GM20431 (cell line): ENCODE measurements at regions not wholly inside any gene's neighbourhood (a gene's known extent, or its start where the extent isn't known, plus 50 kb on each side); places are given as distances from the start of the nearest gene placed in this dataset.

ENCODE experiments used
- in situ Hi-C: fragments of 300-500 bp; cut with MseI, MboI; formaldehyde crosslinking; loops from one replicate; pipeline ENCODE4 v1.15.0; 2020; ENCODE audit warnings: low sequenced_read_pairs; ENCODE audit not compliant: unreplicated experiment

GRCh38 chr3:104530934-104531333 lies 835.8 kb upstream of the ALCAM start:
- in situ Hi-C loops: no loop called here

GRCh38 chr3:104536715-104537114 lies 830.0 kb upstream of the ALCAM start:
- in situ Hi-C loops: no loop called here

GRCh38 chr3:104537323-104537722 lies 829.4 kb upstream of the ALCAM start:
- in situ Hi-C loops: no loop called here

GRCh38 chr3:104546301-104546700 lies 820.4 kb upstream of the ALCAM start:
- in situ Hi-C loops: no loop called here

GRCh38 chr3:104547031-104547430 lies 819.7 kb upstream of the ALCAM start:
- in situ Hi-C loops: no loop called here

- in situ Hi-C loops: no loop called here
Measured at GRCh38 chr3:104548401-104548800, 818.3 kb upstream of the ALCAM start.

GRCh38 chr3:104549099-104549714 lies 817.5 kb upstream of the ALCAM start:
- in situ Hi-C loops: no loop called here

GRCh38 chr3:104553121-104553520 lies 813.6 kb upstream of the ALCAM start:
- in situ Hi-C loops: no loop called here

- in situ Hi-C loops: no loop called here
Measured at GRCh38 chr3:104554425-104554824, 812.3 kb upstream of the ALCAM start.

GRCh38 chr3:104555728-104556127 lies 811.0 kb upstream of the ALCAM start:
- in situ Hi-C loops: no loop called here

GRCh38 chr3:104556372-104557078 lies 810.2 kb upstream of the ALCAM start:
- in situ Hi-C loops: no loop called here

- in situ Hi-C loops: no loop called here
Measured at GRCh38 chr3:104561324-104561723, 805.4 kb upstream of the ALCAM start.

GRCh38 chr3:104564045-104564643 lies 802.6 kb upstream of the ALCAM start:
- in situ Hi-C loops: no loop called here

GRCh38 chr3:104566054-104566453 lies 800.7 kb upstream of the ALCAM start:
- in situ Hi-C loops: no loop called here

- in situ Hi-C loops: no loop called here
Measured at GRCh38 chr3:104575634-104576033, 791.1 kb upstream of the ALCAM start.

GRCh38 chr3:104578558-104578957 lies 788.2 kb upstream of the ALCAM start:
- in situ Hi-C loops: no loop called here

GRCh38 chr3:104582092-104582491 lies 784.6 kb upstream of the ALCAM start:
- in situ Hi-C loops: no loop called here

- in situ Hi-C loops: no loop called here
Measured at GRCh38 chr3:104584682-104585081, 782.0 kb upstream of the ALCAM start.

- in situ Hi-C loops: no loop called here
Measured at GRCh38 chr3:104586344-104586743, 780.4 kb upstream of the ALCAM start.

GRCh38 chr3:104588442-104588841 lies 778.3 kb upstream of the ALCAM start:
- in situ Hi-C loops: no loop called here

GRCh38 chr3:104591776-104592175 lies 774.9 kb upstream of the ALCAM start:
- in situ Hi-C loops: no loop called here

GRCh38 chr3:104594491-104594890 lies 772.2 kb upstream of the ALCAM start:
- in situ Hi-C loops: no loop called here
